ENCODE measurements at regions not wholly inside any gene's neighbourhood (a gene's known extent, or its start where the extent isn't known, plus 50 kb on each side); places are given as distances from the start of the nearest gene placed in this dataset.

DNA sequence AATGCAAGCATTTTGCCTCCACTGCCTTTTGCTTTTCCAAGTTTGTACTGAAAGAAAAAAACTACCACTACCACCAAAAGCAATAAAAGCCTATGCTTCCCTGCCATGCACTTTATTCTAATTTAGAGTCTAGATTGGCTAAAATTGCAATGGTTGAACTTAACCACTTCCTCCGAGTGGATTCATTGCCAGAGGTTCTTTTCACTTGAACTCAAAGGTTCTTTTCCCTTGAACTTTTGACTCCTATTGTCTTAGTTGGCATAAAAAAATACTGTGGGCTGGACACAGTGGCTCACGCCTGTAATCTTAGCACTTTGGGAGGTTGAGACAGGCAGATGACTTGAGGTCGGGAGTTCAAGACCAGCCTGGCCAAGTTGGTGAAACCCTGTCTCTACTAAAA is 319.8 kb upstream of the GOT2 start:
- DNase-seq (no peak), ATAC-seq (no peak)
- no peak for TF ChIP-seq POLR2A (IDR thresholded peaks at IDR 0.05)
- TF ChIP-seq CTCF (IDR thresholded peaks at IDR 0.05): no peak
- Histone ChIP-seq H3K27me3 (no peaks in the 10 kb centered on the region), H3K9me3 (no peaks in the 10 kb centered on the region), H3K36me3 (replicated peaks in 1 of 2; ENCODE audit: insufficient read depth in 1 of 2, low read depth in 2 of 2) (no peaks in the 10 kb centered on the region), H3K4me1 (no peaks in the 10 kb centered on the region), H3K4me3 (no peak overlapping the region), H3K27ac (no peak overlapping the region)
- 45 to 73% methylated on average over 3 of the region's 3 CpGs for WGBS, 2 donors
- intact Hi-C loops (cut with DNase I): no loop called here

GRCh38 chr16:59052231-59052630 is 318.1 kb upstream of the GOT2 start:
- 56 to 69% methylated on average over 5 of the region's 5 CpGs for WGBS, 2 donors
- no peak for DNase-seq

GRCh38 chr16:59048876-59049275 is 314.8 kb upstream of the GOT2 start:
- Histone ChIP-seq H3K36me3 (replicated peaks in 1 of 2; ENCODE audit: insufficient read depth in 1 of 2, low read depth in 2 of 2) (no peaks in the 10 kb centered on the region), H3K27me3 (no peaks in the 10 kb centered on the region), H3K9me3 (no peaks in the 10 kb centered on the region), H3K4me3 (no peak overlapping the region), H3K27ac (no peak overlapping the region), H3K4me1 (no peaks in the 10 kb centered on the region)
- DNase-seq (no peak), ATAC-seq (no peak)
- intact Hi-C loops (cut with DNase I): no loop called here
- TF ChIP-seq POLR2A (IDR thresholded peaks at IDR 0.05): no peak
- TF ChIP-seq CTCF (IDR thresholded peaks at IDR 0.05): no peak
- 4 to 16% methylated on average over 3 of the region's 3 CpGs for WGBS, 2 donors

More at GRCh38 chr16:59052231-59052630, 318.1 kb upstream of the GOT2 start:
- H3K4me3 ChIP-seq: no peak overlapping the region
- H3K27ac ChIP-seq: no peak overlapping the region
- no peaks in the 10 kb centered on the region for H3K9me3 ChIP-seq
- no peaks in the 10 kb centered on the region for H3K36me3 ChIP-seq (replicated peaks in 1 of 2; ENCODE audit: insufficient read depth in 1 of 2, low read depth in 2 of 2)
- no peaks in the 10 kb centered on the region for H3K27me3 ChIP-seq
- intact Hi-C loops (cut with DNase I): no loop called here
- ATAC-seq: no peak
- TF ChIP-seq POLR2A (IDR thresholded peaks at IDR 0.05) (no peak), CTCF (IDR thresholded peaks at IDR 0.05) (no peak)
- no peaks in the 10 kb centered on the region for H3K4me1 ChIP-seq

GRCh38 chr16:59047114-59047513 is 313.0 kb upstream of the GOT2 start:
- WGBS, 2 donors: 25 to 40% methylated on average over 4 of the region's 4 CpGs
- no peak for ATAC-seq
- Histone ChIP-seq H3K9me3 (no peaks in the 10 kb centered on the region), H3K27me3 (no peaks in the 10 kb centered on the region), H3K36me3 (replicated peaks in 1 of 2; ENCODE audit: insufficient read depth in 1 of 2, low read depth in 2 of 2) (no peaks in the 10 kb centered on the region), H3K4me3 (no peak overlapping the region), H3K4me1 (no peaks in the 10 kb centered on the region), H3K27ac (no peak overlapping the region)
- TF ChIP-seq CTCF (IDR thresholded peaks at IDR 0.05) (no peak), POLR2A (IDR thresholded peaks at IDR 0.05) (no peak)
- intact Hi-C loops (cut with DNase I): no loop called here
- DNase-seq: no peak

DNA sequence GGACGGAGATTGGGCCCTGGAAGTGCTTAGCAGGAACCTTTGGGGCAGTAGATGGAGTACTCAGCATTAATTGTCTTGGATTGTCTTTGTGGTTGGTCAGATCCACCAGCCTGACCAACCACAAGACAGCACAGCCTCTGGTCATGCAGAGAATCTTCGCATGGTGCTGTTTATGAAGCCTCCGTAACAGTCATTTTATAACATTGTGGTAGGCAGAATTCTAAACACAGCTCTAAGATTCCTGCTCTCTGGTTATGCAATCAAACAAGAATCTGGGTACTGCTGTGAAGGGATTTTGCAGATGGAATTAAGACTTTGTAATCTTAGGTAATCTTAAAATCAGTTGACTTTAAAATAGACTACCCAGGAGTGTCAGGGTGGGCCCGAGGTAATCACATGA is 312.2 kb upstream of the GOT2 start:
- TF ChIP-seq CTCF (IDR thresholded peaks at IDR 0.05): no peak
- TF ChIP-seq POLR2A (IDR thresholded peaks at IDR 0.05): no peak
- DNase-seq (no peak), ATAC-seq (no peak)
- Histone ChIP-seq H3K36me3 (replicated peaks in 1 of 2; ENCODE audit: insufficient read depth in 1 of 2, low read depth in 2 of 2) (no peaks in the 10 kb centered on the region), H3K4me1 (no peaks in the 10 kb centered on the region), H3K27me3 (no peaks in the 10 kb centered on the region), H3K4me3 (no peak overlapping the region), H3K9me3 (no peaks in the 10 kb centered on the region), H3K27ac (no peak overlapping the region)
- intact Hi-C loops (cut with DNase I): no loop called here
- WGBS, 2 donors: 61 to 66% methylated on average over 4 of the region's 4 CpGs
